Activated T-helper 1 cell treated with anti-CD3 and anti-CD28 coated beads, Interleukin-12 subunit alpha, Interleukin-12 subunit beta, Interleukin-2, Interleukin-4 antibody, amounts not matched to agents 30 ng/mL and 10 ng/mL and 1 ng/mL, durations not matched to agents 14 hours and 24 hours and 36 hours (primary cell): ENCODE measurements at regions not wholly inside any gene's neighbourhood (a gene's known extent, or its start where the extent isn't known, plus 50 kb on each side); places are given as distances from the start of the nearest gene placed in this dataset.

Source experiments
- DNase-seq: peaks from one replicate; pipeline ENCODE4 v3.0.0; 2021; ENCODE audit warnings: low spot score
- H3K27ac Mint-ChIP-seq: one replicate; pipeline ENCODE4 v1.8.0; 2021; ENCODE audit warnings: mild to moderate bottlenecking, mixed read lengths
- H3K27me3 Mint-ChIP-seq: one replicate; pipeline ENCODE4 v1.8.0; 2022; ENCODE audit warnings: mild to moderate bottlenecking, moderate library complexity, mixed read lengths; ENCODE audit not compliant: insufficient read depth
- H3K36me3 Mint-ChIP-seq: one replicate; pipeline ENCODE4 v1.8.0; 2021; ENCODE audit warnings: low read depth, mixed read lengths
- H3K4me1 Mint-ChIP-seq: one replicate; pipeline ENCODE4 v1.8.0; 2021; ENCODE audit warnings: low read depth, mixed read lengths
- H3K4me3 Mint-ChIP-seq: one replicate; pipeline ENCODE4 v1.8.0; 2021; ENCODE audit warnings: mild to moderate bottlenecking, moderate library complexity, mixed read lengths
- H3K9me3 Mint-ChIP-seq: one replicate; pipeline ENCODE4 v1.8.0; 2021; ENCODE audit warnings: mixed read lengths
- intact Hi-C: fragments of 100-400 bp; cut with micrococcal nuclease; formaldehyde crosslinking; loops from one replicate; pipeline ENCODE4 v1.15.1; 2024

GRCh38 chr15:54917312-54917711 lies 279.4 kb downstream of the RSL24D1 start:
- no peak for DNase-seq
- Mint-ChIP-seq H3K36me3 (no peaks in the 10 kb centered on the region), H3K9me3 (peaks cover 4% of the 10 kb centered on the region), H3K27ac (no peak overlapping the region), H3K4me1 (no peaks in the 10 kb centered on the region), H3K27me3 (no peaks in the 10 kb centered on the region), H3K4me3 (no peak overlapping the region)
- intact Hi-C loops = no loop called here

- no peak for DNase-seq
- no peak overlapping the region for H3K4me3 Mint-ChIP-seq
- no peak overlapping the region for H3K27ac Mint-ChIP-seq
- intact Hi-C loops = no loop called here
- no peaks in the 10 kb centered on the region for H3K9me3 Mint-ChIP-seq
- no peaks in the 10 kb centered on the region for H3K36me3 Mint-ChIP-seq
- H3K27me3 Mint-ChIP-seq = no peaks in the 10 kb centered on the region
- H3K4me1 Mint-ChIP-seq = no peaks in the 10 kb centered on the region
Observed at GRCh38 chr15:54915380-54915779, 281.4 kb downstream of the RSL24D1 start.

GRCh38 chr15:54884312-54884711 lies 312.4 kb downstream of the RSL24D1 start:
- Mint-ChIP-seq H3K4me1 (no peaks in the 10 kb centered on the region), H3K4me3 (no peak overlapping the region), H3K27ac (no peak overlapping the region), H3K27me3 (peaks cover 2% of the 10 kb centered on the region), H3K36me3 (no peaks in the 10 kb centered on the region), H3K9me3 (peaks cover 12% of the 10 kb centered on the region)
- no peak for DNase-seq
- intact Hi-C loops = no loop called here

- intact Hi-C loops = no loop called here
- H3K27me3 Mint-ChIP-seq = no peaks in the 10 kb centered on the region
- H3K9me3 Mint-ChIP-seq = peaks cover 12% of the 10 kb centered on the region
- no peaks in the 10 kb centered on the region for H3K36me3 Mint-ChIP-seq
- no peaks in the 10 kb centered on the region for H3K4me1 Mint-ChIP-seq
- no peak overlapping the region for H3K4me3 Mint-ChIP-seq
- DNase-seq = no peak
- no peak overlapping the region for H3K27ac Mint-ChIP-seq
Observed at GRCh38 chr15:54859982-54860381, 336.8 kb downstream of the RSL24D1 start.

GRCh38 chr15:54854667-54855066 lies 342.1 kb downstream of the RSL24D1 start:
- no peak for DNase-seq
- Mint-ChIP-seq H3K4me1 (no peaks in the 10 kb centered on the region), H3K4me3 (no peak overlapping the region), H3K27ac (no peak overlapping the region), H3K9me3 (peaks cover 11% of the 10 kb centered on the region), H3K36me3 (no peaks in the 10 kb centered on the region), H3K27me3 (no peaks in the 10 kb centered on the region)
- intact Hi-C loops = no loop called here

GRCh38 chr15:54850101-54850500 lies 346.6 kb downstream of the RSL24D1 start:
- Mint-ChIP-seq H3K36me3 (no peaks in the 10 kb centered on the region), H3K4me3 (no peak overlapping the region), H3K4me1 (no peaks in the 10 kb centered on the region), H3K27ac (no peak overlapping the region), H3K27me3 (no peaks in the 10 kb centered on the region), H3K9me3 (peaks cover 6% of the 10 kb centered on the region)
- intact Hi-C loops = no loop called here
- no peak for DNase-seq

- Mint-ChIP-seq H3K4me1 (no peaks in the 10 kb centered on the region), H3K36me3 (no peaks in the 10 kb centered on the region)
- intact Hi-C loops = no loop called here
Observed at GRCh38 chr15:54843006-54843405, 353.7 kb downstream of the RSL24D1 start.

GRCh38 chr15:54841701-54842305 lies 354.9 kb downstream of the RSL24D1 start:
- intact Hi-C loops = no loop called here
- Mint-ChIP-seq H3K4me1 (no peaks in the 10 kb centered on the region), H3K27ac (no peak overlapping the region), H3K4me3 (no peak overlapping the region), H3K36me3 (no peaks in the 10 kb centered on the region), H3K9me3 (no peaks in the 10 kb centered on the region), H3K27me3 (no peaks in the 10 kb centered on the region)
- no peak for DNase-seq

More at GRCh38 chr15:54843006-54843405, 353.7 kb downstream of the RSL24D1 start:
- no peak overlapping the region for H3K4me3 Mint-ChIP-seq
- H3K27me3 Mint-ChIP-seq = no peaks in the 10 kb centered on the region
- no peaks in the 10 kb centered on the region for H3K9me3 Mint-ChIP-seq
- no peak for DNase-seq
- no peak overlapping the region for H3K27ac Mint-ChIP-seq

GRCh38 chr15:54840621-54841398 lies 355.9 kb downstream of the RSL24D1 start:
- H3K27me3 Mint-ChIP-seq = no peaks in the 10 kb centered on the region
- intact Hi-C loops = no loop called here
- H3K9me3 Mint-ChIP-seq = no peaks in the 10 kb centered on the region
- no peak overlapping the region for H3K27ac Mint-ChIP-seq
- no peaks in the 10 kb centered on the region for H3K4me1 Mint-ChIP-seq
- H3K4me3 Mint-ChIP-seq = no peak overlapping the region
- DNase-seq = no peak
- no peaks in the 10 kb centered on the region for H3K36me3 Mint-ChIP-seq

- intact Hi-C loops = no loop called here
- Mint-ChIP-seq H3K36me3 (no peaks in the 10 kb centered on the region), H3K4me1 (no peaks in the 10 kb centered on the region), H3K4me3 (no peak overlapping the region), H3K9me3 (no peaks in the 10 kb centered on the region), H3K27ac (no peak overlapping the region), H3K27me3 (no peaks in the 10 kb centered on the region)
- DNase-seq = no peak
Observed at GRCh38 chr15:54839379-54839778, 357.4 kb downstream of the RSL24D1 start.

- Mint-ChIP-seq H3K27ac (no peak overlapping the region), H3K9me3 (no peaks in the 10 kb centered on the region), H3K36me3 (no peaks in the 10 kb centered on the region), H3K4me3 (no peak overlapping the region), H3K27me3 (no peaks in the 10 kb centered on the region), H3K4me1 (no peaks in the 10 kb centered on the region)
- DNase-seq = no peak
- intact Hi-C loops = no loop called here
Observed at GRCh38 chr15:54836052-54836795, 360.5 kb downstream of the RSL24D1 start.

GRCh38 chr15:54829821-54830220 lies 366.9 kb downstream of the RSL24D1 start:
- no peaks in the 10 kb centered on the region for H3K27me3 Mint-ChIP-seq
- DNase-seq = no peak
- intact Hi-C loops = no loop called here
- no peaks in the 10 kb centered on the region for H3K4me1 Mint-ChIP-seq
- no peak overlapping the region for H3K4me3 Mint-ChIP-seq
- no peaks in the 10 kb centered on the region for H3K9me3 Mint-ChIP-seq
- no peaks in the 10 kb centered on the region for H3K36me3 Mint-ChIP-seq
- H3K27ac Mint-ChIP-seq = no peak overlapping the region

- DNase-seq = no peak
- Mint-ChIP-seq H3K9me3 (peaks cover 5% of the 10 kb centered on the region), H3K36me3 (no peaks in the 10 kb centered on the region), H3K4me3 (no peak overlapping the region), H3K27me3 (no peaks in the 10 kb centered on the region), H3K27ac (no peak overlapping the region), H3K4me1 (no peaks in the 10 kb centered on the region)
- intact Hi-C loops = no loop called here
Observed at GRCh38 chr15:54820811-54821210, 375.9 kb downstream of the RSL24D1 start.
